Stomach (tissue), 8 donors: ENCODE measurements at regions not wholly inside any gene's neighbourhood (a gene's known extent, or its start where the extent isn't known, plus 50 kb on each side); places are given as distances from the start of the nearest gene placed in this dataset.
"Not testable (repeated sequence)": the region's sequence is repeated elsewhere in the genome, so short reads cannot be mapped to it uniquely, and the experiment has no call there.

Source experiments
- DNase-seq, 2 donors: peaks; one replicate each; pipeline versions ENCODE4 v3.0.0 to v3.0.0-alpha.2; 2013 to 2019
- H3K27ac ChIP-seq, 5 donors: fragments of 200-600 bp in 4 of 5; sonication (generic) in 4 of 5; one replicate each; pipeline ENCODE4 v1.5.1; 2013 to 2019; ENCODE audit warnings: mild to moderate bottlenecking in 1 of 5, moderate library complexity in 1 of 5
- H3K27me3 ChIP-seq, 3 donors: fragments of 200-600 bp; sonication (generic); one replicate each; pipeline ENCODE4 v1.5.1; 2017 to 2019; ENCODE audit warnings: mixed run types in 1 of 3
- H3K36me3 ChIP-seq, 4 donors: fragments of 200-600 bp; sonication (generic); 1 replicate in 3 of 4; 2 replicates in 1 of 4; pipeline ENCODE4 v1.5.1; 2016 to 2019
- H3K4me1 ChIP-seq, 4 donors: fragments of 200-600 bp; sonication (generic); one replicate each; pipeline ENCODE4 v1.5.1; 2016 to 2019
- H3K4me3 ChIP-seq, 4 donors: fragments of 200-600 bp; sonication (generic) in 3 of 4; one replicate each; pipeline ENCODE4 v1.5.1; 2016 to 2019; ENCODE audit warnings: mild to moderate bottlenecking in 1 of 4
- H3K9me3 ChIP-seq, 4 donors: fragments of 200-600 bp; sonication (generic); one replicate each; pipeline ENCODE4 v1.5.1; 2016 to 2019
- CTCF ChIP-seq, 7 experiments: fragments of 450-650 bp in 4 of 7; fragments of 200-600 bp in 3 of 7; sonication (generic) in 3 of 7; IDR thresholded peaks; one replicate each; pipeline ENCODE4 v1.5.1; 2016 to 2019; ENCODE audit warnings: antibody characterized with exemption in 7 of 7, control low read depth in 2 of 7, mild to moderate bottlenecking in 1 of 7
- EP300 ChIP-seq: sonication (generic); formaldehyde crosslinking; IDR thresholded peaks from one replicate; pipeline ENCODE4 v1.6.1; 2017; ENCODE audit warnings: antibody characterized with exemption
- POLR2A ChIP-seq, 4 donors: fragments of 450-650 bp; IDR thresholded peaks; one replicate each; pipeline ENCODE4 v1.6.1; 2016; ENCODE audit warnings: antibody characterized with exemption in 4 of 4, control low read depth in 2 of 4, mild to moderate bottlenecking in 1 of 4, moderate library complexity in 1 of 4
- POLR2AphosphoS5 ChIP-seq, 3 donors: sonication (generic); formaldehyde crosslinking; IDR thresholded peaks; one replicate each; pipeline ENCODE4 v1.6.1; 2016; ENCODE audit warnings: antibody characterized with exemption in 3 of 3
- WGBS, 5 donors: extraction: QIAGEN DNeasy Blood & Tissue Kit in 3 of 5; methylation state at CpG; one replicate each; pipeline versions ENCODE4 v1.1.5 to v1.1.7; 2013 to 2018; 5-methylcytosine and 5-hydroxymethylcytosine counted together
- intact Hi-C: fragments of 100-400 bp; cut with DNase I; formaldehyde crosslinking; loops from one replicate; pipeline ENCODE4 v1.15.1; 2023; ENCODE audit warnings: low total_unique reads
- donor health status: healthy with polysubstance abuse.
- donor health status: Bipolar disorder and iron deficiency.
- donor health status: healthy.

- no peaks in the 10 kb centered on the region for H3K27me3 ChIP-seq
- WGBS, 5 donors, result 88 to 99% (median 91%) methylated on average over 2 of the region's 2 CpGs
Observed at GRCh38 chr9:111271047-111271446, 59.0 kb downstream of the OR2K2 start.

GRCh38 chr9:111266024-111266423 lies 64.0 kb downstream of the OR2K2 start:
- H3K4me3 ChIP-seq, H3K27me3 ChIP-seq, DNase-seq, H3K36me3 ChIP-seq, H3K27ac ChIP-seq, H3K9me3 ChIP-seq, intact Hi-C loops, H3K4me1 ChIP-seq: not testable (repeated sequence)
- 78 to 96% (median 91%) methylated on average over 4 to 5 of the region's 5 CpGs for WGBS, 5 donors

More at GRCh38 chr9:111271047-111271446, 59.0 kb downstream of the OR2K2 start:
- TF ChIP-seq POLR2A (IDR thresholded peaks at IDR 0.05), result no peak
- no peaks in the 10 kb centered on the region for H3K36me3 ChIP-seq
- H3K4me3 ChIP-seq, result no peak overlapping the region
- no peak overlapping the region for H3K27ac ChIP-seq
- intact Hi-C loops, result no loop called here
- peaks cover 0 to 4% (median 2%) of the 10 kb centered on the region in 4 donors for H3K9me3 ChIP-seq
- no peak for DNase-seq
- no peaks in the 10 kb centered on the region for H3K4me1 ChIP-seq

- no peak for DNase-seq
- no peak for TF ChIP-seq POLR2AphosphoS5 (IDR thresholded peaks at IDR 0.05)
- no peak for TF ChIP-seq EP300
- TF ChIP-seq CTCF (IDR thresholded peaks at IDR 0.05), result no peak
- no peak for TF ChIP-seq POLR2A (IDR thresholded peaks at IDR 0.05)
- intact Hi-C loops, result no loop called here
- Histone ChIP-seq H3K9me3 (peaks cover 0 to 9% (median 6%) of the 10 kb centered on the region in 4 donors), H3K27me3 (no peaks in the 10 kb centered on the region), H3K27ac (no peak overlapping the region), H3K36me3 (no peaks in the 10 kb centered on the region), H3K4me3 (no peak overlapping the region), H3K4me1 (no peaks in the 10 kb centered on the region)
- WGBS, 5 donors, result 64 to 81% (median 75%) methylated on average over 7 of the region's 7 CpGs
Observed at GRCh38 chr9:111263116-111263515, 66.9 kb downstream of the OR2K2 start.

GRCh38 chr9:111258875-111259271 lies 71.2 kb downstream of the OR2K2 start:
- Histone ChIP-seq H3K4me3 (no peak overlapping the region), H3K4me1 (no peaks in the 10 kb centered on the region), H3K27me3 (no peaks in the 10 kb centered on the region), H3K27ac (no peak overlapping the region), H3K9me3 (no peaks in the 10 kb centered on the region), H3K36me3 (no peaks in the 10 kb centered on the region)
- TF ChIP-seq CTCF (IDR thresholded peaks at IDR 0.05) (no peak), POLR2AphosphoS5 (IDR thresholded peaks at IDR 0.05) (no peak), POLR2A (IDR thresholded peaks at IDR 0.05) (no peak), EP300 (no peak)
- WGBS, 5 donors, result 79 to 95% (median 92%) methylated on average over 1 of the region's 1 CpG
- DNase-seq, result no peak
- intact Hi-C loops, result no loop called here

GRCh38 chr9:111258209-111258874 lies 71.7 kb downstream of the OR2K2 start:
- WGBS, 5 donors, result 66 to 81% (median 73%) methylated on average over 1 of the region's 1 CpG

More at GRCh38 chr9:111258209-111258874, 71.7 kb downstream of the OR2K2 start:
- Histone ChIP-seq H3K4me3 (no peak overlapping the region), H3K27ac (no peak overlapping the region), H3K4me1 (no peaks in the 10 kb centered on the region), H3K36me3 (no peaks in the 10 kb centered on the region), H3K9me3 (no peaks in the 10 kb centered on the region), H3K27me3 (no peaks in the 10 kb centered on the region)
- no peak for DNase-seq
- intact Hi-C loops, result no loop called here
- TF ChIP-seq POLR2AphosphoS5 (IDR thresholded peaks at IDR 0.05) (no peak), EP300 (no peak), POLR2A (IDR thresholded peaks at IDR 0.05) (no peak), CTCF (IDR thresholded peaks at IDR 0.05) (no peak)
